ENCODE measurements at regions not wholly inside any gene's neighbourhood (a gene's known extent, or its start where the extent isn't known, plus 50 kb on each side); places are given as distances from the start of the nearest gene placed in this dataset.

- DNase-seq (ENCODE audit: low read depth), result peak; percentile 82
Measured at GRCh38 chr2:67701011-67701410, 303.9 kb downstream of the ETAA1 start.

DNA sequence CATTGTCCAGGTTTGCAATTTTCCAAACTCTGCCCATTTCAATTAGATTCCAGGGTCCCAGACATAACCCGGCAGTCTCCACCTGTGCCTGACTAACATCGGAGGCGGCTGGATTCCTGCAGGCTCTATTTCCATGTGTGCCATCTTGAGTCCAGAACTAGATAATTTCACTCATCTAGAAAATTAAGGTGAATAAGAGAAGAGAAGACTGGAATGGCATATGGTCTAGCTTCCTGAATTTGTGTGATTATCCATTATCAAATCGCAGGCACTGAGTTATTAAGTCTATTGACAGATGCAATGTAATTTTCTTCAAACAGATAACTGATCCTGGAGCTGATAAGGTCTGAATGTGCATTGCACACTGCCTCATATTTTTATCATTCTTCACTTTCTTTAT lies 305.2 kb downstream of the ETAA1 start:
- DNase-seq (ENCODE audit: low read depth), result no peak

DNA sequence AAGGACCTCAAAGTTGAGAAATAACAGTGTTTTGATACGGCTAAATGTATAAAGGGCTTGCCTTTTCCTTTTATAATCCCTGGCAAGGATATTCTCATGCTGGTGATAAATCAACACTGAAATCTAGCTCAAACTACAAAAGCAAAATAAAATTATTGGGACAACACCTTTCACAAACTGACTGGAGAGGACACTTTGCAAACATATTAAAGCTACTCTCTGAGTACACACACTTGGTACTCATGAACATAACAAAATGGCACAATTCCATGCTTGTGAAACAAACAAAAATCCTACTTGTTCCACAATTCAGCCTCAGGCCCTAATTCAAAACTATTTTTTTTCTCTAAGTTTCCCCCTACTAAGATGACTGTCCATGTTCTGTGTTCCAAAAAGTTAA lies 305.8 kb downstream of the ETAA1 start:
- no peak for DNase-seq (ENCODE audit: low read depth)

GRCh38 chr2:67706082-67706481 lies 308.9 kb downstream of the ETAA1 start:
- no peak for DNase-seq (ENCODE audit: low read depth)

GRCh38 chr2:67707896-67708295 lies 310.8 kb downstream of the ETAA1 start:
- no peak for DNase-seq (ENCODE audit: low read depth)

DNA sequence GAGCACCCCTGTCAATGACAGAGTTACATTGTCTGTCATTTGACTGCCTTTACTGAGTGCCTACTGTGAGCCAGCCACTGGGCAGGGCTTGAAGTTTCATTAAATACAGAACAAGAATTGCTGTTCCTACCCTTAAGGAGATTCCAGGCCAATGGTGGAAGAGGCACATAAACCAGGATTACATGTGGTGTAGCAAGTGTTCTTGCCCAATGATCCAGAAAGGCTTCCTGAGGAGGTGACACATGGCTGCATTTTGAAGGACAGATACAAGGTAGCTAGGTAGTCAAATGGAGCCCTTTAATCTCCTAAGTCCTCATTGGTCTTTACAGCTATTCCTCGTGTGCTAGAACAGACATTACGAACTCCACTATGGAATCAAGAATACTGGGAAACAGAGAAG lies 312.7 kb downstream of the ETAA1 start:
- no peak for DNase-seq (ENCODE audit: low read depth)

- DNase-seq (ENCODE audit: low read depth), result no peak
Measured at GRCh38 chr2:67712484-67712883, 315.4 kb downstream of the ETAA1 start.

DNA sequence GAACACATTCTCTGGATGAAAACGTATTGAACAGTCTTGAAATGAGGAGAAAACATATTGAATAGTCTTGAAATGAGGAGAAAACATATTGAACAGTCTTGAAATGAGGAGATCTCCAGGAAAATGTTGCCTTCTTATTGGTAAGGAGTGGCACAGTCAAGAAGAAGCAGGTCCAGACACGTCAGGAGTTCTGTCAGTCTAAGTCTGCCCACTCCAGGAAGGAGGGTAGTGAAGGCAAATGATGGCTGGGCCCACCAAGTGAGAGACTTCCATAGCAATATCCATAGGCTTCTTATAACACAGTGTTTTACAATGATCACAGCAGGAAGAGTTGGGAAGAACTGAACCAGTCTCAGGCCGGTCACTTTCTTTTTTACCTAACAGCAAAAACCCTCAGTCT lies 316.2 kb downstream of the ETAA1 start:
- DNase-seq (ENCODE audit: low read depth), result no peak

- peak; percentile 5 for DNase-seq (ENCODE audit: low read depth)
Measured at GRCh38 chr2:67716895-67717396, 319.8 kb downstream of the ETAA1 start.

DNA sequence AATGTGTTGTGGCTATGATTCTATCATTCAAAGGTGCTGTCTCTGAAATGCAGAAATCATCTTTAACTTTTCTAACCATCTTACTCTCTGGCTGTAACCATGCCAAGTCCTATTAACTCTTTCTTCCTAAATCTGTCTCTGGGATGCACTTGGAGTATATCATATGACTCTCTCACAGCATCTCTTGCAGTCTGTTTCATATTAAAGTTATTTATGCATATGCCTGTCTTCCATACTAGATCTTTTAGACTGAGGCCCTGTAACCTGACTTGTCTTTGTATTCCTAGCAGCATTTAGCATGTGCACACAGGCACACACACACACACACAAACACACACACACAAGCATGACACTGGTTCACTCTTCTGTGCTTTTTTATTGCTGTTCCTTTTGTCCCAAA lies 320.6 kb downstream of the ETAA1 start:
- DNase-seq (ENCODE audit: low read depth), result no peak

DNA sequence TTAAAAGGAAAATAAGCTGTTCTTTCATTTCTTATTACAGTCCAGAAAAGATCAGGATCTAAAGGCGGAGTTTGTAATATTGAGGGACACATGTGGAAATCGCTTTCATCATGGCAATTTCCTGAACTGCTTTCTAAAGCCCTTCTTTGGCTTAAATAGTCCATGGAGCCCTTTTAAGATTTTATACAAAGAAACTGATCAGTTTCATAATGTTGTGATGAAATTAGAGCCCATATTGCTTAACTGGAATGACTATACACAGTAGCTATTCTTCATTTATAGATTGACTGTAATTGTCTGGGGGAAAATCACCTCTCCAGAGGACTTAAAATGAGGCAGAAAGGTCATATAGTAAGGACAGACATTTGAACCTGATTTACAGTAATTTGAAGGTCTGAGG lies 322.2 kb downstream of the ETAA1 start:
- DNase-seq (ENCODE audit: low read depth), result no peak

- no peak for DNase-seq (ENCODE audit: low read depth)
Measured at GRCh38 chr2:67721516-67721915, 324.4 kb downstream of the ETAA1 start.

- DNase-seq (ENCODE audit: low read depth), result no peak
Measured at GRCh38 chr2:67724261-67724660, 327.1 kb downstream of the ETAA1 start.

DNA sequence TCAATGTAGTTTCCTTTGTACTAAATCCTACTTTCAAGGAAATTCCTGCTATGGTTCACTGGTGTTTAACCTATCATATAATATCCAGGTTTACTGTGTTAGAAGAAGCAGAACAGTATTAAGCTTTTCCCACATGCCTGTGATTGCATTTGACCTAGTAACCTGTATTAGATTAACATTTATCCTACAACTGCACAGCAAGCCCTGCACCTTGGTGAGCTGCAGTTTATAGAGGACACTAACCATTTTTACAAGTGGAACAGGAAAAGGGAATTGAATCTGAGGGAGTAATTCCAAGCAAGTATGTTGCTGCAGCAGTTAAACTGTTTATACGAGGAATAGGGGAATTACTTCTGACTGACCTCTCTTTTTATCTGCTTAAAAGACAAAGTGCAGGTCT lies 328.6 kb downstream of the ETAA1 start:
- no peak for DNase-seq (ENCODE audit: low read depth)

DNA sequence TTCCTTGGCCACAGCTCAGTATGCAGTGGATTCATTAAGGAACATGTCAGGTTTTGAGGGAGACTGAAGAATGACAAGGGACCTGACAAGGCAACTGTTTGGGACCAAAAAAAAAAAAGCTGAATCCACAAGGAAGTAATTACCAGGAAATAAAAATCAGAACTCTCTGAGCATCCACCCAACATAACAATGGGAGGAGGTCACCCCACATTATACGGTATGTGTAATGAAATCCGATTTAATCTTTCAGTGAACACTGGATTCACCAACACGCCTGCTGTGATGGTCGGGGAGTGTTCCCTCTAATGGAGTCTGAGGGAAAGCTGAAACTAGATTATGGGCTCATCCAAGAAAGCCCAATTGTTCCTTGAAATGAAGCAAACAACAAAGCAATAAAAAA lies 329.3 kb downstream of the ETAA1 start:
- DNase-seq (ENCODE audit: low read depth), result no peak

DNA sequence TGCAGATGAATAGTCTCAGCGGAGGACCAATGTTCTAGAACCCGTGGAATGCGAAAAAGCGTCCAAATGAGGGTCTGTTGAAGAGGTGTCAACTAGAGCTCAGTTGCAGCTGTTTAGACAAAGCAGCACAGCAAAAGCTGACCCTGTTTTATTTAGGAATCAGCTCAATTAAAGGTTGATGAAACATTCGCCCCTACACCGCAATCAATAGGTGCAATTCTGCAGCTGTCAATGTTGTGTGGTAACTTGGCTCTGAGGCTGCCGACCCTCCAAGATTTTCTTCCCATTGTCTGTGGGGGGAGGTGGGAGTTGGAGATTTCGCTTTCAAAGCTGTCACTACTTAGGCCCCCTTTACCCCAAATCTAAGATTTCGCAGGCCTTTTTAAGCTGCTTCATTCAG lies 330.0 kb downstream of the ETAA1 start:
- no peak for DNase-seq (ENCODE audit: low read depth)

- no peak for DNase-seq (ENCODE audit: low read depth)
Measured at GRCh38 chr2:67727623-67728022, 330.5 kb downstream of the ETAA1 start.

DNA sequence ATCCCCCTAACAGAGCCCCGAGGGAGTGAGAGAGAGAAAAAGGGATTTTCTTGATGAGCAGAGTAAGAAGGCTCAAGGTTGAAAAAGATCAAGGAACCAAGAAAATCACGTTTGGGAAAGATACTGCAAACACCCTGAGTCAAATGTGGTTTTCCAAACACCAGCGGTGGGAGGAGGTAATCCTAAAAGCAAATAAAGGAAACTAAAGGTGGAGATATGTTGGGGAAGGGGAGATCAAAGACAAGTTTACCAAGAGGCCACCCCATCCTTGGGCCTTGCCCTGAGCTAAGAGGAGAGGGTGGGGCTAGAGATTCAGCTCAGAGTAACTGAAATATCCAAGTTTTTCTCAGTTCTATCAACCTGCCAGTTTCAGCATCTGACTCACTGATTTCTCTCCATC lies 332.3 kb downstream of the ETAA1 start:
- DNase-seq (ENCODE audit: low read depth), result no peak

- peak; percentile 49 for DNase-seq (ENCODE audit: low read depth)
Measured at GRCh38 chr2:67733517-67733916, 329.3 kb downstream of the C1D start.

GRCh38 chr2:67752199-67752598 lies 310.6 kb downstream of the C1D start:
- DNase-seq (ENCODE audit: low read depth), result no peak

DNA sequence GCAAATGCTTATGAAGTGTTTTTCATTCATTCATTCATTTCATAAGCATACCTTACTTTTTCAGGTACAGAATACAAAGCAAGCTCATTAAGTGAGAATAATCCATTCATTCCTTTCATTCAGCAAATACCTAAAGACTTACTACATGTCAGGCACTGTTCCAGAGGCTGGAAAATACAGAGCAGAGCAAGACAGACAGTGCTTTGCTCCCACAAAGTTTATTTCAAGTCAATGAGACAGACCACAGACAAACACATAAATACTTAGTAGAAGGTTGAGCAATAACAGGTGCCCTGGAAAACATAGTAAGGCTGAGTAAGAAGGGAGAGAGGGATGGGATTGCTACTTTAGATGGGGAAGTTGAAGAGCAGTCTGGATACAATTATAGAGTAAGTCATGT lies 309.8 kb downstream of the C1D start:
- peak; percentile 37 for DNase-seq (ENCODE audit: low read depth)

GRCh38 chr2:67755156-67755882 lies 307.5 kb downstream of the C1D start:
- no peak for DNase-seq (ENCODE audit: low read depth)

- DNase-seq (ENCODE audit: low read depth), result no peak
Measured at GRCh38 chr2:67760995-67761394, 301.8 kb downstream of the C1D start.

- no peak for DNase-seq (ENCODE audit: low read depth)
Measured at GRCh38 chr2:67771380-67771779, 291.4 kb downstream of the C1D start.
